Fibroblast of lung (primary cell): ENCODE measurements at regions not wholly inside any gene's neighbourhood (a gene's known extent, or its start where the extent isn't known, plus 50 kb on each side); places are given as distances from the start of the nearest gene placed in this dataset.

Source experiments
- EZH2 ChIP-seq: IDR thresholded peaks from 2 replicates; pipeline ENCODE4 v1.5.1; 2012; ENCODE audit warnings: low read length, control low read depth, mild to moderate bottlenecking; ENCODE audit errors: missing control alignments
- TF ChIP-seq, protein P1 (sequence below), 2 donors: IDR thresholded peaks in 1 of 2; conservative IDR thresholded peaks in 1 of 2; 1 replicate in 1 of 2; 2 replicates in 1 of 2; pipeline ENCODE4 v1.5.1; 2011 to 2012; ENCODE audit warnings: low read length in 2 of 2, control low read depth in 1 of 2, inconsistent platforms in 1 of 2, low read depth in 1 of 2, mild to moderate bottlenecking in 1 of 2

DNA sequence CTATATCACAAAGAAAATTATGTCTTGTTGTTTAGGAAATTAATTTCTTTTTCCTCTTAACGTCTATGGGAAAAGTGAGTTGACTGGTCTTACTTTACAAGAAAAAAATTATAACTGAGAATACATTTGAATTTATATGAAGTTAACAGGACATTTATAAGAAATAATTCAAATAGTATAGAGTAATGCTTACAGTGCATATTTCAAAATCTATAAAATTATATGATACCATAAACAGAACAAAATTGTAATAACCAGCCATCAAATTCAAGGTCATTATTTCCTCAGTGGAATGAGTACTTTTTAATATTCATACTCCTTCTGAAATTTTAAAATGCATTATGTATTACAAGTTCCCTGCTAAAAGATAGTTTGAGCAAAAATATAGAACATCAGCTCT, 884.5 kb downstream of the TECRL start:
- TF ChIP-seq, protein P1, sequence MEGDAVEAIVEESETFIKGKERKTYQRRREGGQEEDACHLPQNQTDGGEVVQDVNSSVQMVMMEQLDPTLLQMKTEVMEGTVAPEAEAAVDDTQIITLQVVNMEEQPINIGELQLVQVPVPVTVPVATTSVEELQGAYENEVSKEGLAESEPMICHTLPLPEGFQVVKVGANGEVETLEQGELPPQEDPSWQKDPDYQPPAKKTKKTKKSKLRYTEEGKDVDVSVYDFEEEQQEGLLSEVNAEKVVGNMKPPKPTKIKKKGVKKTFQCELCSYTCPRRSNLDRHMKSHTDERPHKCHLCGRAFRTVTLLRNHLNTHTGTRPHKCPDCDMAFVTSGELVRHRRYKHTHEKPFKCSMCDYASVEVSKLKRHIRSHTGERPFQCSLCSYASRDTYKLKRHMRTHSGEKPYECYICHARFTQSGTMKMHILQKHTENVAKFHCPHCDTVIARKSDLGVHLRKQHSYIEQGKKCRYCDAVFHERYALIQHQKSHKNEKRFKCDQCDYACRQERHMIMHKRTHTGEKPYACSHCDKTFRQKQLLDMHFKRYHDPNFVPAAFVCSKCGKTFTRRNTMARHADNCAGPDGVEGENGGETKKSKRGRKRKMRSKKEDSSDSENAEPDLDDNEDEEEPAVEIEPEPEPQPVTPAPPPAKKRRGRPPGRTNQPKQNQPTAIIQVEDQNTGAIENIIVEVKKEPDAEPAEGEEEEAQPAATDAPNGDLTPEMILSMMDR (conservative IDR thresholded peaks at IDR 0.05 in 1 of 2, IDR thresholded peaks at IDR 0.05 in 1 of 2; ENCODE audit: low read depth in 1 of 2, low read length in 2 of 2) = no peak
- TF ChIP-seq EZH2 = no peak
